Transverse colon (tissue), 4 donors: ENCODE measurements at regions not wholly inside any gene's neighbourhood (a gene's known extent, or its start where the extent isn't known, plus 50 kb on each side); places are given as distances from the start of the nearest gene placed in this dataset.

Source experiments
- DNase-seq: peaks from one replicate; pipeline ENCODE4 v3.0.0-alpha.2; 2019
- H3K27ac ChIP-seq, 4 donors: fragments of 200-600 bp; sonication (generic); 2 replicates each; pipeline ENCODE4 v1.5.1; 2016 to 2018; ENCODE audit warnings: inconsistent platforms in 4 of 4
- H3K27me3 ChIP-seq: fragments of 200-600 bp; sonication (generic); 2 replicates; pipeline ENCODE4 v1.5.1; 2017; ENCODE audit warnings: inconsistent platforms
- H3K36me3 ChIP-seq, 4 donors: fragments of 200-600 bp; sonication (generic); 2 replicates each; pipeline ENCODE4 v1.5.1; 2017 to 2019; ENCODE audit warnings: inconsistent platforms in 4 of 4
- H3K4me1 ChIP-seq, 4 donors: fragments of 200-600 bp; sonication (generic); 2 replicates each; pipeline ENCODE4 v1.5.1; 2017 to 2020; ENCODE audit warnings: inconsistent platforms in 4 of 4
- H3K4me3 ChIP-seq, 4 donors: fragments of 200-600 bp; sonication (generic); 1 replicate in 1 of 4; 2 replicates in 3 of 4; pipeline versions ENCODE4 v1.5.1 to v1.6.1; 2017 to 2019; ENCODE audit warnings: inconsistent platforms in 4 of 4
- H3K9me3 ChIP-seq, 2 donors: fragments of 200-600 bp; sonication (generic); 2 replicates each; pipeline ENCODE4 v1.5.1; 2017 to 2019; ENCODE audit warnings: inconsistent platforms in 2 of 2
- EP300 ChIP-seq: sonication (generic); formaldehyde crosslinking; IDR thresholded peaks from one replicate; pipeline ENCODE4 v1.6.1; 2017; ENCODE audit warnings: antibody characterized with exemption, low read depth
- POLR2A ChIP-seq: fragments of 450-650 bp; IDR thresholded peaks from one replicate; pipeline ENCODE4 v1.6.1; 2016; ENCODE audit warnings: antibody characterized with exemption, mild to moderate bottlenecking, moderate library complexity
- POLR2AphosphoS5 ChIP-seq, 3 donors: sonication (generic); formaldehyde crosslinking; IDR thresholded peaks; one replicate each; pipeline ENCODE4 v1.6.1; 2016; ENCODE audit warnings: antibody characterized with exemption in 3 of 3
- WGBS, 2 donors: methylation state at CpG; one replicate each; pipeline ENCODE4 v1.1.5; 2018; ENCODE audit warnings: low coverage in 1 of 2; 5-methylcytosine and 5-hydroxymethylcytosine counted together
- in situ Hi-C, 4 donors: fragments of 200-750 bp; cut with MboI; loops; one replicate each; pipeline versions ENCODE4 v1.15.0 to v1.15.1; 2017; ENCODE audit warnings: low sequenced_read_pairs in 3 of 4, low pct_ligation_motif_present in 1 of 4, low pct_unique_long_range_greater_than_20kb in 1 of 4
- intact Hi-C: fragments of 100-400 bp; cut with DNase I; formaldehyde crosslinking; loops from one replicate; pipeline ENCODE4 v1.15.1; 2023; ENCODE audit warnings: low total_unique reads
- TF ChIP-seq, protein P1 (sequence below), 5 experiments: fragments of 200-600 bp in 3 of 5; fragments of 450-650 bp in 2 of 5; sonication (generic) in 3 of 5; IDR thresholded peaks; 1 replicate in 2 of 5; 2 replicates in 3 of 5; pipeline ENCODE4 v1.5.1; 2016 to 2017; ENCODE audit warnings: antibody characterized with exemption in 5 of 5, inconsistent platforms in 3 of 5, mild to moderate bottlenecking in 2 of 5, moderate library complexity in 1 of 5

DNA sequence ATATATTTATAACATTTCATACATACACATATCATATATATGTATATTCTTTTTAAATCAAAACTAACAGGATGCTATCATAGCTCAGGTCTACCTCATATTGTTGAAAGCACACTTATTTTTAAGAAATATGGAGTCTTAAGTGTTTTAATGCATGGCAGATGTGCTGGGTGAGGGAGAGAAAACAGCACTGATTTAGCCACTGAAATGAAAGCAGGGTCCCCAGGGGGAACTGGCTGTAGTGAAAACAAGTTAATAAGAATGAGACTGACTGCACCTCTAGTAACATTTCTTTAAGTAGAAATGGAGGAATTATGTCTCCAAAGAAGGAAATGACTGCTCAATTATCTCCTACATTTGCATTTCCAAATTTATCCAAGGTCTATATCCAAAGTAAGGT lies 857.8 kb downstream of the DCDC2C start:
- in situ Hi-C loops: no loop called here
- no peaks in the 10 kb centered on the region for H3K36me3 ChIP-seq
- no peak overlapping the region for H3K4me3 ChIP-seq
- TF ChIP-seq, protein P1, sequence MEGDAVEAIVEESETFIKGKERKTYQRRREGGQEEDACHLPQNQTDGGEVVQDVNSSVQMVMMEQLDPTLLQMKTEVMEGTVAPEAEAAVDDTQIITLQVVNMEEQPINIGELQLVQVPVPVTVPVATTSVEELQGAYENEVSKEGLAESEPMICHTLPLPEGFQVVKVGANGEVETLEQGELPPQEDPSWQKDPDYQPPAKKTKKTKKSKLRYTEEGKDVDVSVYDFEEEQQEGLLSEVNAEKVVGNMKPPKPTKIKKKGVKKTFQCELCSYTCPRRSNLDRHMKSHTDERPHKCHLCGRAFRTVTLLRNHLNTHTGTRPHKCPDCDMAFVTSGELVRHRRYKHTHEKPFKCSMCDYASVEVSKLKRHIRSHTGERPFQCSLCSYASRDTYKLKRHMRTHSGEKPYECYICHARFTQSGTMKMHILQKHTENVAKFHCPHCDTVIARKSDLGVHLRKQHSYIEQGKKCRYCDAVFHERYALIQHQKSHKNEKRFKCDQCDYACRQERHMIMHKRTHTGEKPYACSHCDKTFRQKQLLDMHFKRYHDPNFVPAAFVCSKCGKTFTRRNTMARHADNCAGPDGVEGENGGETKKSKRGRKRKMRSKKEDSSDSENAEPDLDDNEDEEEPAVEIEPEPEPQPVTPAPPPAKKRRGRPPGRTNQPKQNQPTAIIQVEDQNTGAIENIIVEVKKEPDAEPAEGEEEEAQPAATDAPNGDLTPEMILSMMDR (IDR thresholded peaks at IDR 0.05): no peak
- TF ChIP-seq POLR2A: no peak
- TF ChIP-seq EP300: no peak
- no peak for TF ChIP-seq POLR2AphosphoS5 (IDR thresholded peaks at IDR 0.05)
- intact Hi-C loops: no loop called here
- H3K4me1 ChIP-seq: no peaks in the 10 kb centered on the region
- no peak overlapping the region for H3K27ac ChIP-seq
- DNase-seq: no peak
- H3K27me3 ChIP-seq: no peaks in the 10 kb centered on the region
- peaks cover 0 to 2% of the 10 kb centered on the region in 2 donors for H3K9me3 ChIP-seq

DNA sequence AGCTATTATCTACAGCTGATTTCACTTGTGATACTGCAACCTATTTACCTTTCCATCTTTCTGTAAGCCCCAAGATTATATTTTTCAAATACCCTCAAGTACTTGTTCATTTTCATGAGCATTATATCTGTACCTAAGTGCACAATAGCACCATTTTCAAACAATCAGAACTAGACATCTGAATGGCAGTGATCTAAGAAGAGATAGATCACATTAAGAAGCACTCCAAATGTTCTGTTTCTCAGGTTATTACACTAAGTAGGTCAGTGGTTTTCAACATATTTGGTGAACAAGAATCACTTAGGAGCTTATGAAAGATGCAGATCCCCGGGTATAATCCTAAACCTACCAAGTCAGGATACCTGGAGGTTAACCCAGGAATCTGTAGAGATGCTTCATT lies 872.7 kb downstream of the DCDC2C start:
- Histone ChIP-seq H3K27ac (no peak overlapping the region), H3K27me3 (no peaks in the 10 kb centered on the region), H3K4me1 (no peaks in the 10 kb centered on the region), H3K9me3 (peaks cover 4 to 18% of the 10 kb centered on the region in 2 donors), H3K36me3 (no peaks in the 10 kb centered on the region), H3K4me3 (no peak overlapping the region)
- intact Hi-C loops (no loop called here), in situ Hi-C loops (no loop called here)
- no peak for DNase-seq
- TF ChIP-seq POLR2A (no peak), EP300 (no peak), POLR2AphosphoS5 (IDR thresholded peaks at IDR 0.05) (no peak)
- TF ChIP-seq, protein P1 (IDR thresholded peaks at IDR 0.05): no peak
- WGBS, 2 donors: 44 to 78% methylated on average over 1 of the region's 1 CpG

DNA sequence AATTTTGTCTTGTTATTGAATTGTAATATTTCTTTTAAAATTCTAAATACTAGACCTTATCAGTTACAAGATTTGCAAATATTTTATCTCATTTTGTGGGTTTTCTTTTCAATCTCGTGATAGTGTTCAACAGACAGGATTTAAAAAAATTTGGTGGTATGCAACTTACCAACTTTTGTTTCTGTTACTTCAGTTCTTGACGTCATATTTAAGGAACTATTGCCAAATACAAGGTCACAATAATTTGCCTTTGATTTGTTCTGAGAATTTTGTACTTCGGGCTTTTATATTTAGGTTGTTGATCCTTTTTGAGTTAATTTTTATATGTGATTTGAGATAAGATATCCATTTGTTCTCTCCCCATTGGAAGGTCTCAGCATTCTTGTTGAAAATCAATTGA lies 876.6 kb downstream of the DCDC2C start:
- 55 to 75% methylated on average over 3 of the region's 3 CpGs for WGBS, 2 donors
- H3K9me3 ChIP-seq: no peaks in the 10 kb centered on the region
- intact Hi-C loops: no loop called here
- TF ChIP-seq POLR2AphosphoS5 (IDR thresholded peaks at IDR 0.05) (no peak), EP300 (no peak), POLR2A (no peak)
- TF ChIP-seq, protein P1 (IDR thresholded peaks at IDR 0.05): no peak
- H3K4me3 ChIP-seq: no peak overlapping the region
- H3K36me3 ChIP-seq: no peaks in the 10 kb centered on the region
- no peaks in the 10 kb centered on the region for H3K4me1 ChIP-seq
- DNase-seq: no peak
- no peaks in the 10 kb centered on the region for H3K27me3 ChIP-seq
- in situ Hi-C loops: no loop called here
- H3K27ac ChIP-seq: no peak overlapping the region

DNA sequence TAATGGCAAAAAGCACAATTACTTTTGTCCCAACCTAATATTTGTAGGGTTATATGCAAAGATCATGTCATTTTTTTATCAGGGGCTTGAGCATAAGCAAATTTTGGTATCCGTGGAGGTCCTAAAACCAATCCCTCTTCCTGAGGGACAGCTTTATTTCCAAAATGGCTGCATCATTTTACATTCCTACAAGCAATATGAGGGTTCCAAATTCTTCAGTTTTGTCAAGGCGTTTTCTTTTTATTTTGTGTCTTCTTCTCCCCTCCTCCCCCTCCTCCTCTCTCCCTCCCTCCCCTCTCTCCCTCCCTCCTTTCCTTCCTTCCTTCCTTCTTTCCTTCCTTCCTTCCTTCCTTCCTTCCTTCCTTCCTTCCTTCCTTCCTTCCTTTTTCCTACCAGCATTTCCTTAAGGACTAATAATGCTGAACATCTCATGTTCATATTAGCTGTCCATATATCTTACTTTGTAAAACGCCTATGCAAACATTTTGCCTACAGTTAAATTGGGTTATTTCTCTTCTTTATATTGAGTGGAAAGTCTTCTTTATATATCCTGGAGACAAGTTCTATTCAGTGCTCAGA lies 881.8 kb downstream of the DCDC2C start:
- Histone ChIP-seq H3K36me3 (no peaks in the 10 kb centered on the region), H3K4me3 (no peak overlapping the region), H3K27ac (no peak overlapping the region), H3K4me1 (no peaks in the 10 kb centered on the region), H3K27me3 (no peaks in the 10 kb centered on the region), H3K9me3 (peaks cover 0 to 3% of the 10 kb centered on the region in 2 donors)
- TF ChIP-seq POLR2AphosphoS5 (IDR thresholded peaks at IDR 0.05) (no peak), EP300 (no peak), POLR2A (no peak)
- TF ChIP-seq, protein P1 (IDR thresholded peaks at IDR 0.05): no peak
- in situ Hi-C loops (no loop called here), intact Hi-C loops (no loop called here)
- WGBS, 2 donors: 64 to 68% methylated on average over 3 of the region's 3 CpGs
- no peak for DNase-seq
